ENCODE measurements at regions not wholly inside any gene's neighbourhood (a gene's known extent, or its start where the extent isn't known, plus 50 kb on each side); places are given as distances from the start of the nearest gene placed in this dataset.

GRCh38 chr9:13552606-13553215 lies 273.2 kb upstream of the MPDZ start:
- in situ Hi-C loops (cut with HindIII; ENCODE audit: low sequenced_read_pairs), result no loop called here
- H3K4me3 ChIP-seq (ENCODE audit: low read depth, low read length), result no peak overlapping the region
- no peak for DNase-seq (ENCODE audit: low read depth, low spot score)
- no peak for TF ChIP-seq CTCF (IDR thresholded peaks at IDR 0.05; ENCODE audit: low read depth, low read length)

GRCh38 chr9:13550519-13550918 lies 271.0 kb upstream of the MPDZ start:
- DNase-seq (ENCODE audit: low read depth, low spot score), result no peak
- TF ChIP-seq CTCF (IDR thresholded peaks at IDR 0.05; ENCODE audit: low read depth, low read length), result no peak
- in situ Hi-C loops (cut with HindIII; ENCODE audit: low sequenced_read_pairs), result no loop called here

GRCh38 chr9:13548535-13548934 lies 269.0 kb upstream of the MPDZ start:
- DNase-seq (ENCODE audit: low read depth, low spot score), result no peak
- TF ChIP-seq CTCF (IDR thresholded peaks at IDR 0.05; ENCODE audit: low read depth, low read length), result no peak
- no peak overlapping the region for H3K4me3 ChIP-seq (ENCODE audit: low read depth, low read length)
- in situ Hi-C loops (cut with HindIII; ENCODE audit: low sequenced_read_pairs), result no loop called here

More at GRCh38 chr9:13550519-13550918, 271.0 kb upstream of the MPDZ start:
- no peak overlapping the region for H3K4me3 ChIP-seq (ENCODE audit: low read depth, low read length)

GRCh38 chr9:13535141-13535540 lies 255.6 kb upstream of the MPDZ start:
- DNase-seq (ENCODE audit: low read depth, low spot score), result no peak
- in situ Hi-C loops (cut with HindIII; ENCODE audit: low sequenced_read_pairs), result no loop called here
- no peak overlapping the region for H3K4me3 ChIP-seq (ENCODE audit: low read depth, low read length)
- TF ChIP-seq CTCF (IDR thresholded peaks at IDR 0.05; ENCODE audit: low read depth, low read length), result no peak

- no peak overlapping the region for H3K4me3 ChIP-seq (ENCODE audit: low read depth, low read length)
- DNase-seq (ENCODE audit: low read depth, low spot score), result no peak
- TF ChIP-seq CTCF (IDR thresholded peaks at IDR 0.05; ENCODE audit: low read depth, low read length), result no peak
- in situ Hi-C loops (cut with HindIII; ENCODE audit: low sequenced_read_pairs), result no loop called here
These were observed 254.5 kb upstream of the MPDZ start for GRCh38 chr9:13534006-13534405.

- in situ Hi-C loops (cut with HindIII; ENCODE audit: low sequenced_read_pairs), result no loop called here
- no peak for DNase-seq (ENCODE audit: low read depth, low spot score)
- H3K4me3 ChIP-seq (ENCODE audit: low read depth, low read length), result no peak overlapping the region
- no peak for TF ChIP-seq CTCF (IDR thresholded peaks at IDR 0.05; ENCODE audit: low read depth, low read length)
These were observed 252.9 kb upstream of the MPDZ start for GRCh38 chr9:13532407-13532806.

All from astrocyte of the spinal cord (primary cell).